GM12878 (cell line): ENCODE measurements at regions not wholly inside any gene's neighbourhood (a gene's known extent, or its start where the extent isn't known, plus 50 kb on each side); places are given as distances from the start of the nearest gene placed in this dataset.

Source experiments
- ATAC-seq: fragments of 200-7000 bp; cut with Tn5 transposase; 3 replicates; pipeline ENCODE4 v1.9.1; 2020; ENCODE audit warnings: mild to moderate bottlenecking, moderate library complexity
- BruUV-seq: library from RNA; stranded (reverse); fragments of 400-500 nt; replicated peaks from 2 replicates; lab custom pipeline; 2021; lab: Mats Ljungman, UMichigan
- CTCF ChIA-PET: fragments of 300-600 bp; sonication (Branson Sonifier 250); formaldehyde crosslinking; extraction: SDS; loops from one replicate; lab custom pipeline; 2021; ENCODE audit warnings: inconsistent platforms; lab: Yijun Ruan, JAX
- POLR2A ChIA-PET: fragments of 350-600 bp; formaldehyde crosslinking; extraction: SDS; loops from one replicate; lab custom pipeline; 2021; ENCODE audit warnings: inconsistent platforms; lab: Charles Lee
- RAD21 ChIA-PET: fragments of 300-600 bp; sonication (Branson Sonifier 250); formaldehyde crosslinking; loops from one replicate; lab custom pipeline; 2023; ENCODE audit warnings: antibody characterized with exemption; ENCODE audit not compliant: unreplicated experiment; lab: Charles Lee
- SMC1A ChIA-PET: fragments of 300-600 bp; sonication (Branson Sonifier 250); formaldehyde crosslinking; loops from one replicate; lab custom pipeline; 2023; ENCODE audit not compliant: unreplicated experiment, uncharacterized antibody; lab: Charles Lee
- DNase-seq: peaks from one replicate; pipeline ENCODE4 v3.0.0-alpha.2; 2011; ENCODE audit warnings: low read depth, low spot score
- FAIRE-seq: peaks from 3 replicates; lab custom pipeline; 2011; peaks lifted over from hg19 to GRCh38; lab: Jason Lieb, UNC
- H2AFZ ChIP-seq: 2 replicates; pipeline ENCODE4 v1.6.0; 2011; ENCODE audit warnings: low read depth, low read length, control low read depth; ENCODE audit not compliant: control insufficient read depth
- H3K27ac ChIP-seq: 2 replicates; pipeline ENCODE4 v1.5.1; 2011; ENCODE audit warnings: control low read depth; ENCODE audit not compliant: control insufficient read depth, insufficient read depth
- H3K27me3 ChIP-seq, 2 experiments: replicated peaks in 1 of 2; 2 replicates each; pipeline versions ENCODE4 v1.6.0 to v1.6.1; 2011; ENCODE audit warnings: low read length in 1 of 2; ENCODE audit not compliant: control insufficient read depth in 2 of 2, insufficient read depth in 2 of 2
- H3K36me3 ChIP-seq, 2 experiments: 2 replicates each; pipeline ENCODE4 v1.5.1; 2011; ENCODE audit warnings: low read length in 1 of 2; ENCODE audit not compliant: control insufficient read depth in 2 of 2, insufficient read depth in 2 of 2
- H3K4me1 ChIP-seq: 2 replicates; pipeline ENCODE4 v1.6.1; 2011; ENCODE audit warnings: mild to moderate bottlenecking, low read length, moderate library complexity, mixed read lengths; ENCODE audit not compliant: control insufficient read depth, insufficient read depth
- H3K4me2 ChIP-seq: 2 replicates; pipeline ENCODE4 v1.6.0; 2011; ENCODE audit warnings: control low read depth; ENCODE audit not compliant: control insufficient read depth, insufficient read depth
- H3K4me3 ChIP-seq: fragments of 200-600 bp; sonication (generic); 2 replicates; pipeline ENCODE4 v1.5.1; 2016
- H3K79me2 ChIP-seq: 2 replicates; pipeline ENCODE4 v1.6.0; 2011; ENCODE audit warnings: low read length; ENCODE audit not compliant: control insufficient read depth, insufficient read depth
- H3K9ac ChIP-seq: 2 replicates; pipeline ENCODE4 v1.8.0; 2011; ENCODE audit warnings: low read length, control low read depth, mixed read lengths; ENCODE audit not compliant: control insufficient read depth, insufficient read depth
- H3K9me3 ChIP-seq: replicated peaks from 3 replicates; pipeline ENCODE4 v1.5.1; 2011; ENCODE audit warnings: mild to moderate bottlenecking, low read length; ENCODE audit not compliant: control insufficient read depth, insufficient read depth
- H4K20me1 ChIP-seq: 2 replicates; pipeline ENCODE4 v1.6.0; 2011; ENCODE audit not compliant: control insufficient read depth, insufficient read depth
- BACH1 ChIP-seq: fragments of 450-650 bp; IDR thresholded peaks from 2 replicates; pipeline ENCODE4 v1.6.1; 2017; ENCODE audit warnings: mild to moderate bottlenecking, borderline replicate concordance
- CREB1 ChIP-seq: IDR thresholded peaks from 2 replicates; pipeline ENCODE4 v1.6.1; 2012; ENCODE audit warnings: low read depth, mild to moderate bottlenecking, inconsistent platforms
- EGR1 ChIP-seq, 2 experiments: IDR thresholded peaks; 1 replicate in 1 of 2; 2 replicates in 1 of 2; pipeline ENCODE4 v1.6.1; 2011 to 2012; ENCODE audit warnings: low read depth in 2 of 2, low read length in 2 of 2, borderline replicate concordance in 1 of 2, mild to moderate bottlenecking in 1 of 2, moderate library complexity in 1 of 2
- ESRRA ChIP-seq: IDR thresholded peaks from 2 replicates; pipeline ENCODE4 v1.6.1; 2012; ENCODE audit warnings: mild to moderate bottlenecking, low read length, improper control_type of control experiment
- GATAD2B ChIP-seq: fragments of 450-650 bp; conservative IDR thresholded peaks from 2 replicates; pipeline ENCODE4 v1.6.1; 2017; ENCODE audit warnings: low read depth, mild to moderate bottlenecking, moderate library complexity
- HDAC6 ChIP-seq: fragments of 200-600 bp; sonication (generic); IDR thresholded peaks from one replicate; pipeline ENCODE4 v1.8.0; 2017; ENCODE audit warnings: antibody characterized with exemption; ENCODE audit not compliant: unreplicated experiment
- IRF4 ChIP-seq: IDR thresholded peaks from 2 replicates; pipeline ENCODE4 v1.6.1; 2011; ENCODE audit warnings: low read depth, low read length
- POLR2A ChIP-seq: IDR thresholded peaks from 2 replicates; pipeline ENCODE4 v1.6.1; 2011; ENCODE audit warnings: low read depth, mild to moderate bottlenecking, low read length
- STAT3 ChIP-seq: IDR thresholded peaks from 2 replicates; pipeline ENCODE4 v1.6.1; 2011; ENCODE audit warnings: low read depth, low read length, improper control_type of control experiment
- TCF7 ChIP-seq: IDR thresholded peaks from 2 replicates; pipeline ENCODE4 v1.6.1; 2014; ENCODE audit warnings: antibody characterized with exemption, borderline replicate concordance
- ZSCAN29 ChIP-seq: fragments of 450-650 bp; IDR thresholded peaks from 2 replicates; pipeline ENCODE4 v1.6.1; 2017; ENCODE audit warnings: mild to moderate bottlenecking, moderate library complexity
- ZZZ3 ChIP-seq: IDR thresholded peaks from 2 replicates; pipeline ENCODE4 v1.6.1; 2011; ENCODE audit warnings: low read depth; ENCODE audit not compliant: control insufficient read depth, insufficient read length
- WGBS: methylation state at CpG from one replicate; pipeline ENCODE4 v1.1.6; 2016; ENCODE audit warnings: low lambda C conversion rate; ENCODE audit not compliant: insufficient replicate concordance, insufficient coverage; ENCODE audit errors: missing lambda C conversion rate; 5-methylcytosine and 5-hydroxymethylcytosine counted together
- in situ Hi-C: fragments of 300-500 bp; cut with MboI; formaldehyde crosslinking; loops from 9 replicates; pipeline ENCODE4 v1.14.3; 2018; ENCODE audit warnings: mixed read lengths
- intact Hi-C: fragments of 100-400 bp; cut with micrococcal nuclease; formaldehyde crosslinking; loops from one replicate; pipeline ENCODE4 v1.14.2; 2022; ENCODE audit not compliant: unreplicated experiment
- TF ChIP-seq, protein P1 (sequence below): fragments of 150-350 bp; IDR thresholded peaks from 2 replicates; pipeline ENCODE4 v1.6.1; 2014; ENCODE audit warnings: mild to moderate bottlenecking, low read depth, low read length
- TF ChIP-seq, protein P2 (sequence below): IDR thresholded peaks from 2 replicates; pipeline ENCODE4 v1.6.1; 2012; ENCODE audit warnings: improper control_type of control experiment, low read depth, low read length; ENCODE audit not compliant: insufficient replicate concordance
- TF ChIP-seq, protein P3 (sequence below): IDR thresholded peaks from 2 replicates; pipeline ENCODE4 v1.6.1; 2011; ENCODE audit warnings: borderline replicate concordance, low read depth, mild to moderate bottlenecking, moderate library complexity, mixed read lengths, low read length; ENCODE audit not compliant: insufficient read depth; ENCODE audit errors: extremely low read length
- TF ChIP-seq, protein P4 (sequence below): IDR thresholded peaks from 2 replicates; pipeline ENCODE4 v1.6.1; 2011; ENCODE audit warnings: mild to moderate bottlenecking, low read depth, low read length, moderate library complexity; ENCODE audit not compliant: insufficient replicate concordance

DNA sequence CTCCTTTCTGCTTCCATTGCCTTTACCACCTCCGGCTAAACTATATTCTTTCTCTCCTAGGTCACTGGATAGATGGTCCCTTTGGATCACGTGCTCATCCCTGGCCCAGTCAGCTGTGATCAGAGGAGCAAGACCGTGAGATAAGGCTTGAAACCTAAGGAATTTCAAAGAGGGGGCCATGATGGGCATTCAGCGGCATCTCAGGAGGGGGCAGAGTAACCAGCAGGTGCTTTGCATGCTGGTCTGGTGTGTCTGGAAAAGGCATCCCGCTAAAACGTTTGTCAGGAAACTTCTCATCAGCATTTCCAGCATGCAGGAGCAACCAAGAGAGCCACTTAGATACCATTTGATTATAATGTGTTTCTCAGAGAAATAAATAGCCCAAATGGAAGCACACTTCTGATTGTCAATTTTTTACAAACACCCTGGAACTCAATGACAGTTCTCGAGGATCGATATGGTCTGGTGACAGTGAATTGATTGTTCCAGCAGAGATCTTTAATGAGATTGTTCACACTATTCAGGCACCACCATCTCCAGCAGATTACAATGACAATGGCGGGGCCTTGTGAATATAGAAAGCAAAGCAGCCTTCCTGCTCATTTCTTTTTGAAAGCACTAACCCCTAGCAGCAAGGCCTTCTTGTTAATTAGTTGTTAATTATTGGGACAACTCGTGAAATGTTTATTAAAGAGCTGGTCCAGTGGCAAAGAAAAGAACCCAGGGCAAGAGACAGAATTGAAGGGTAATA lies 327.1 kb downstream of the PTTG2 start:
- Histone ChIP-seq H3K4me3 (no peak overlapping the region), H3K36me3 (no peaks in the 10 kb centered on the region), H3K4me1 (no peaks in the 10 kb centered on the region), H3K79me2 (no peaks in the 10 kb centered on the region), H4K20me1 (no peaks in the 10 kb centered on the region), H2AFZ (no peak overlapping the region), H3K27ac (no peak overlapping the region), H3K9me3 (no peaks in the 10 kb centered on the region), H3K4me2 (no peak overlapping the region), H3K27me3 (no peaks in the 10 kb centered on the region), H3K9ac (no peak overlapping the region)
- intact Hi-C loops = no loop called here
- ChIA-PET RAD21 (no interaction called here), SMC1A (no interaction called here), CTCF (interaction anchor here (0.5 kb wide), 1 partner anchor 330 kb away, joined by 3 read pairs; no protein-coding TSS in a partner anchor), POLR2A (interaction anchor here (0.6 kb wide), 1 partner anchor 37 kb away, joined by 3 read pairs; no protein-coding TSS in a partner anchor)
- ATAC-seq (no peak), FAIRE-seq (no peak), DNase-seq (no peak)
- 73% methylated on average over 10 of the region's 10 CpGs for WGBS
- in situ Hi-C loops = no loop called here
- BruUV-seq = no TSS peak
- TF ChIP-seq, protein P1, sequence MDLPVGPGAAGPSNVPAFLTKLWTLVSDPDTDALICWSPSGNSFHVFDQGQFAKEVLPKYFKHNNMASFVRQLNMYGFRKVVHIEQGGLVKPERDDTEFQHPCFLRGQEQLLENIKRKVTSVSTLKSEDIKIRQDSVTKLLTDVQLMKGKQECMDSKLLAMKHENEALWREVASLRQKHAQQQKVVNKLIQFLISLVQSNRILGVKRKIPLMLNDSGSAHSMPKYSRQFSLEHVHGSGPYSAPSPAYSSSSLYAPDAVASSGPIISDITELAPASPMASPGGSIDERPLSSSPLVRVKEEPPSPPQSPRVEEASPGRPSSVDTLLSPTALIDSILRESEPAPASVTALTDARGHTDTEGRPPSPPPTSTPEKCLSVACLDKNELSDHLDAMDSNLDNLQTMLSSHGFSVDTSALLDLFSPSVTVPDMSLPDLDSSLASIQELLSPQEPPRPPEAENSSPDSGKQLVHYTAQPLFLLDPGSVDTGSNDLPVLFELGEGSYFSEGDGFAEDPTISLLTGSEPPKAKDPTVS = no peak
- TF ChIP-seq ZSCAN29 (no peak), BACH1 (no peak), HDAC6 (no peak), ESRRA (no peak), GATAD2B (no peak), TCF7 (no peak), IRF4 (no peak), ZZZ3 (no peak), CREB1 (no peak), EGR1 (IDR thresholded peaks at IDR 0.05; ENCODE audit: borderline replicate concordance in 1 of 2, low read depth in 2 of 2, low read length in 2 of 2) (no peak), POLR2A (no peak), STAT3 (no peak)
- TF ChIP-seq, protein P2, sequence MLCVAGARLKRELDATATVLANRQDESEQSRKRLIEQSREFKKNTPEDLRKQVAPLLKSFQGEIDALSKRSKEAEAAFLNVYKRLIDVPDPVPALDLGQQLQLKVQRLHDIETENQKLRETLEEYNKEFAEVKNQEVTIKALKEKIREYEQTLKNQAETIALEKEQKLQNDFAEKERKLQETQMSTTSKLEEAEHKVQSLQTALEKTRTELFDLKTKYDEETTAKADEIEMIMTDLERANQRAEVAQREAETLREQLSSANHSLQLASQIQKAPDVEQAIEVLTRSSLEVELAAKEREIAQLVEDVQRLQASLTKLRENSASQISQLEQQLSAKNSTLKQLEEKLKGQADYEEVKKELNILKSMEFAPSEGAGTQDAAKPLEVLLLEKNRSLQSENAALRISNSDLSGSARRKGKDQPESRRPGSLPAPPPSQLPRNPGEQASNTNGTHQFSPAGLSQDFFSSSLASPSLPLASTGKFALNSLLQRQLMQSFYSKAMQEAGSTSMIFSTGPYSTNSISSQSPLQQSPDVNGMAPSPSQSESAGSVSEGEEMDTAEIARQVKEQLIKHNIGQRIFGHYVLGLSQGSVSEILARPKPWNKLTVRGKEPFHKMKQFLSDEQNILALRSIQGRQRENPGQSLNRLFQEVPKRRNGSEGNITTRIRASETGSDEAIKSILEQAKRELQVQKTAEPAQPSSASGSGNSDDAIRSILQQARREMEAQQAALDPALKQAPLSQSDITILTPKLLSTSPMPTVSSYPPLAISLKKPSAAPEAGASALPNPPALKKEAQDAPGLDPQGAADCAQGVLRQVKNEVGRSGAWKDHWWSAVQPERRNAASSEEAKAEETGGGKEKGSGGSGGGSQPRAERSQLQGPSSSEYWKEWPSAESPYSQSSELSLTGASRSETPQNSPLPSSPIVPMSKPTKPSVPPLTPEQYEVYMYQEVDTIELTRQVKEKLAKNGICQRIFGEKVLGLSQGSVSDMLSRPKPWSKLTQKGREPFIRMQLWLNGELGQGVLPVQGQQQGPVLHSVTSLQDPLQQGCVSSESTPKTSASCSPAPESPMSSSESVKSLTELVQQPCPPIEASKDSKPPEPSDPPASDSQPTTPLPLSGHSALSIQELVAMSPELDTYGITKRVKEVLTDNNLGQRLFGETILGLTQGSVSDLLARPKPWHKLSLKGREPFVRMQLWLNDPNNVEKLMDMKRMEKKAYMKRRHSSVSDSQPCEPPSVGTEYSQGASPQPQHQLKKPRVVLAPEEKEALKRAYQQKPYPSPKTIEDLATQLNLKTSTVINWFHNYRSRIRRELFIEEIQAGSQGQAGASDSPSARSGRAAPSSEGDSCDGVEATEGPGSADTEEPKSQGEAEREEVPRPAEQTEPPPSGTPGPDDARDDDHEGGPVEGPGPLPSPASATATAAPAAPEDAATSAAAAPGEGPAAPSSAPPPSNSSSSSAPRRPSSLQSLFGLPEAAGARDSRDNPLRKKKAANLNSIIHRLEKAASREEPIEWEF = no peak
- TF ChIP-seq, protein P3, sequence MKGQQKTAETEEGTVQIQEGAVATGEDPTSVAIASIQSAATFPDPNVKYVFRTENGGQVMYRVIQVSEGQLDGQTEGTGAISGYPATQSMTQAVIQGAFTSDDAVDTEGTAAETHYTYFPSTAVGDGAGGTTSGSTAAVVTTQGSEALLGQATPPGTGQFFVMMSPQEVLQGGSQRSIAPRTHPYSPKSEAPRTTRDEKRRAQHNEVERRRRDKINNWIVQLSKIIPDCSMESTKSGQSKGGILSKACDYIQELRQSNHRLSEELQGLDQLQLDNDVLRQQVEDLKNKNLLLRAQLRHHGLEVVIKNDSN = no peak
- TF ChIP-seq, protein P4, sequence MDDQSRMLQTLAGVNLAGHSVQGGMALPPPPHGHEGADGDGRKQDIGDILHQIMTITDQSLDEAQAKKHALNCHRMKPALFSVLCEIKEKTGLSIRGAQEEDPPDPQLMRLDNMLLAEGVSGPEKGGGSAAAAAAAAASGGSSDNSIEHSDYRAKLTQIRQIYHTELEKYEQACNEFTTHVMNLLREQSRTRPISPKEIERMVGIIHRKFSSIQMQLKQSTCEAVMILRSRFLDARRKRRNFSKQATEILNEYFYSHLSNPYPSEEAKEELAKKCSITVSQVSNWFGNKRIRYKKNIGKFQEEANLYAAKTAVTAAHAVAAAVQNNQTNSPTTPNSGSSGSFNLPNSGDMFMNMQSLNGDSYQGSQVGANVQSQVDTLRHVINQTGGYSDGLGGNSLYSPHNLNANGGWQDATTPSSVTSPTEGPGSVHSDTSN = no peak
